ENCODE measurements at regions not wholly inside any gene's neighbourhood (a gene's known extent, or its start where the extent isn't known, plus 50 kb on each side); places are given as distances from the start of the nearest gene placed in this dataset.

DNA sequence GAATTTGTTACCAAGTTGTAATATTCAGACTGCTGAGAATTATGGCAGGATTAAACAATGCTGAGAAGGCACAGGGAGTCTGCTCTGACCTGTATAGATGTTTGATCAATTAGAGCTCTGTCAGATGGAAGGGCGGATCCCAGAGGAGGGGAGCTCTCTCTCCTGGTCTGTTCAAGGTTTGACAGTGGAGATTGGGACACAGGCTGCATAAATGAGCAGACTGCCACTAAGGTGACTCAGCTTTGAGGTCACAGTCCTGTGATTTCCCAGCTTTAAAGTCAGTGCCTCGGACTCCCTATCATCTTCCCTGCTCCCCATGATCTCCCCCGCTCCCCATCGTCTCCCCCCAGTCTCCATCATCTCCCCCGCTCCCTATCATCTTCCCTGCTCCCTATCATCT is 59.2 kb upstream of the SLC22A23 start:
- ChIA-PET CTCF (no interaction called here), POLR2A (no interaction called here)
- Histone ChIP-seq H3K27ac (ENCODE audit: low read depth, low read length) (no peak overlapping the region), H3K9me3 (ENCODE audit: control insufficient read depth, insufficient read depth, low read length) (peaks cover 2% of the 10 kb centered on the region; the same call in 1 of the 2 replicates), H3K4me3 (ENCODE audit: low read depth, low read length) (no peak overlapping the region), H3K27me3 (ENCODE audit: control insufficient read depth, insufficient read depth, low read length) (peaks cover 3% of the 10 kb centered on the region)
- TF ChIP-seq, protein P1, sequence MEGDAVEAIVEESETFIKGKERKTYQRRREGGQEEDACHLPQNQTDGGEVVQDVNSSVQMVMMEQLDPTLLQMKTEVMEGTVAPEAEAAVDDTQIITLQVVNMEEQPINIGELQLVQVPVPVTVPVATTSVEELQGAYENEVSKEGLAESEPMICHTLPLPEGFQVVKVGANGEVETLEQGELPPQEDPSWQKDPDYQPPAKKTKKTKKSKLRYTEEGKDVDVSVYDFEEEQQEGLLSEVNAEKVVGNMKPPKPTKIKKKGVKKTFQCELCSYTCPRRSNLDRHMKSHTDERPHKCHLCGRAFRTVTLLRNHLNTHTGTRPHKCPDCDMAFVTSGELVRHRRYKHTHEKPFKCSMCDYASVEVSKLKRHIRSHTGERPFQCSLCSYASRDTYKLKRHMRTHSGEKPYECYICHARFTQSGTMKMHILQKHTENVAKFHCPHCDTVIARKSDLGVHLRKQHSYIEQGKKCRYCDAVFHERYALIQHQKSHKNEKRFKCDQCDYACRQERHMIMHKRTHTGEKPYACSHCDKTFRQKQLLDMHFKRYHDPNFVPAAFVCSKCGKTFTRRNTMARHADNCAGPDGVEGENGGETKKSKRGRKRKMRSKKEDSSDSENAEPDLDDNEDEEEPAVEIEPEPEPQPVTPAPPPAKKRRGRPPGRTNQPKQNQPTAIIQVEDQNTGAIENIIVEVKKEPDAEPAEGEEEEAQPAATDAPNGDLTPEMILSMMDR (IDR thresholded peaks at IDR 0.05; ENCODE audit: low read depth, low read length), result no peak
- no peak for DNase-seq (ENCODE audit: low read depth, low spot score)

DNA sequence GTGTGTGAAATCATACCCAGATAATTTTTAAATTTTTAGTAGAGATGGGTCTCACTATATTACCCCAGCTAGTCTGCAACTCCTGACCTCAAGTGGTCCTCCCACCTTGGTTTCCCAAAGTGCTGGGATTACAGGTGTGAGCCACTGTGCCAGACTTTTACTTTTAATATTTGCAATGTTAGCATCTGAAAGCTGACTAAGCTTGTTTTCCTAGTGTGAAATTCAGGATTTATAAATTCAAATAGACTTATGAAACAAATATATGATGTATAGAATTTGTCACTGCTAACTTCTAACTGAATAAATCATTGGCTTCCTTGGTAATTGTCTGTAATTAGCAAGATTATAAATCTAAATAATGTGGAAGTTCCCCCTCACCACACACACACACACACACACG is 58.8 kb upstream of the SLC22A23 start:
- Histone ChIP-seq H3K27ac (ENCODE audit: low read depth, low read length) (no peak overlapping the region), H3K27me3 (ENCODE audit: control insufficient read depth, insufficient read depth, low read length) (peaks cover 5% of the 10 kb centered on the region), H3K4me3 (ENCODE audit: low read depth, low read length) (no peak overlapping the region), H3K9me3 (ENCODE audit: control insufficient read depth, insufficient read depth, low read length) (peaks cover 2% of the 10 kb centered on the region; the same call in 1 of the 2 replicates)
- ChIA-PET POLR2A (no interaction called here), CTCF (no interaction called here)
- no peak for DNase-seq (ENCODE audit: low read depth, low spot score)
- TF ChIP-seq, protein P1 (IDR thresholded peaks at IDR 0.05; ENCODE audit: low read depth, low read length), result no peak

DNA sequence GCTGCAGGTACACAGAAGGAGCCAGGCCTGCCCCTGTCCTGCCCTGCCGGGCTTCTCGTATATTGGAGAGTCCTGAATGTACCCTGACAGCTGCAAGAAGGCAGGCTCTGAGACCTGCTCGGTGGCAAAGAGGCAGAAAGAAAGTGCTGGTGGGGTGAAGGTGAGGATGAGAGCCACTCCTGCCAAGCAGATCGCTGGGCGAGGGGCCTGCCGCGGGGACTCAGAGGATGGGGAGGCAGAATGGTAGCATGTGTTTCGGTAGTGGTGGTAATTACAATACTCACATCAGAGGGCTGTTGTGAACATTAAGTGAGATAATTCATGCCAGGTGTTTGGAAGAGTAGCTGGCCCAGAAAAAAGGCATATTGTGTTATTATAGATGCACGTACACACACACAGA is 56.6 kb upstream of the SLC22A23 start:
- TF ChIP-seq, protein P1 (IDR thresholded peaks at IDR 0.05; ENCODE audit: low read depth, low read length), result no peak
- Histone ChIP-seq H3K9me3 (ENCODE audit: control insufficient read depth, insufficient read depth, low read length) (no peaks in the 10 kb centered on the region), H3K27ac (ENCODE audit: low read depth, low read length) (no peak overlapping the region), H3K27me3 (ENCODE audit: control insufficient read depth, insufficient read depth, low read length) (peaks cover 11% of the 10 kb centered on the region), H3K4me3 (ENCODE audit: low read depth, low read length) (no peak overlapping the region)
- ChIA-PET POLR2A (no interaction called here), CTCF (no interaction called here)
- no peak for DNase-seq (ENCODE audit: low read depth, low spot score)

DNA sequence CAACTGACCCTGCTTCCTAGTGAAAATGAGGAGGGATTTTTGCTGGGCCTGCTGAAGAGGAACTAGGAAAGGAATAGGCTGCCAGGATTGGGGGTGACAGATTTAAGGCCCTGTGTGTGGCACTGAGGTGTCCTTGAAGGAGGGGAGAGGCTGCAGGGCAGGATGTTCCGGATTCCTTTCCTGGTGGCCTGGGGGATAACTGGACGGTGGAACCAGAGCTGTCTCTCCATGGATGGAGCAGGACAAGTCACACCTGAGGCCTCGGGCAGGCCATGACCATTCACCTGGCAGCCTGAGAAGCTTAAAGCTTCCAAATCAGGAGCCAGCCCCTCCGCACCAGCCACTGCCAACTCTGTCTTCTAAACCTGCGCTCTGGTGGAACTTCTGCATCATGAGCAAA is 56.0 kb upstream of the SLC22A23 start:
- ChIA-PET CTCF (no interaction called here), POLR2A (no interaction called here)
- Histone ChIP-seq H3K9me3 (ENCODE audit: control insufficient read depth, insufficient read depth, low read length) (no peaks in the 10 kb centered on the region), H3K27me3 (ENCODE audit: control insufficient read depth, insufficient read depth, low read length) (peaks cover 13% of the 10 kb centered on the region), H3K4me3 (ENCODE audit: low read depth, low read length) (no peak overlapping the region), H3K27ac (ENCODE audit: low read depth, low read length) (no peak overlapping the region)
- TF ChIP-seq, protein P1 (IDR thresholded peaks at IDR 0.05; ENCODE audit: low read depth, low read length), result no peak
- DNase-seq (ENCODE audit: low read depth, low spot score), result no peak

DNA sequence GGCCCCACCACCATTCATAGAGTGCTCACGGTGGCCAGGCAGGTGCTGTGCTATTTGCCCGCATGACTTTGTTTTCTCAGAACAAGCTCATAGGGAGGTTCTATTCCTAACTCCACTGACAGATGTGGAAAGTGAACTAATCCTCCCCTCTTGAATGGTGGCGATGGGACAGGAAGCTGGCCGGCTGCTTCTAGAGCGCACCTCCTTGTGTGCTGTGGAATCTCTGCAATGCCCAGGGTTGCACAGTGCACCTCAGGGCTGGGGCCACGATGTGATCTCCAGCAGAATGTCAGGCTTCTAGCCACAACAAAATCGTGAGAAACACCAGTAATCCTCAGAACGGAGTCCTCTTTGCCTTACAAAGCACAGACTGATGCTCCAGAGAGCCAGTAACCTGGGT is 53.8 kb upstream of the SLC22A23 start:
- POLR2A ChIA-PET, result no interaction called here
- TF ChIP-seq, protein P1 (IDR thresholded peaks at IDR 0.05; ENCODE audit: low read depth, low read length), result no peak
- no peak overlapping the region for H3K27ac ChIP-seq (ENCODE audit: low read depth, low read length)
- H3K9me3 ChIP-seq (ENCODE audit: control insufficient read depth, insufficient read depth, low read length), result no peaks in the 10 kb centered on the region
- peaks cover 21% of the 10 kb centered on the region for H3K27me3 ChIP-seq (ENCODE audit: control insufficient read depth, insufficient read depth, low read length)
- CTCF ChIA-PET, result interaction anchor here (0.6 kb wide), 1 partner anchor 52 kb away, joined by 3 read pairs; no protein-coding TSS in a partner anchor
- no peak for DNase-seq (ENCODE audit: low read depth, low spot score)
- no peak overlapping the region for H3K4me3 ChIP-seq (ENCODE audit: low read depth, low read length)

All from AG04450 (cell line).